ENCODE measurements at regions not wholly inside any gene's neighbourhood (a gene's known extent, or its start where the extent isn't known, plus 50 kb on each side); places are given as distances from the start of the nearest gene placed in this dataset.

- TF ChIP-seq CTCF (IDR thresholded peaks at IDR 0.05) = no peak
- no peak for TF ChIP-seq POLR2A (IDR thresholded peaks at IDR 0.05)
These were observed 189.8 kb downstream of the HINT1 start for GRCh38 chr5:130975299-130975698.
